Renal cortical epithelial cell (primary cell): ENCODE measurements at regions not wholly inside any gene's neighbourhood (a gene's known extent, or its start where the extent isn't known, plus 50 kb on each side); places are given as distances from the start of the nearest gene placed in this dataset.
"Not testable (repeated sequence)": the region's sequence is repeated elsewhere in the genome, so short reads cannot be mapped to it uniquely, and the experiment has no call there.

Experiments
- DNase-seq: peaks from one replicate; pipeline ENCODE4 v3.0.0-alpha.2; 2011; ENCODE audit warnings: low read depth

DNA sequence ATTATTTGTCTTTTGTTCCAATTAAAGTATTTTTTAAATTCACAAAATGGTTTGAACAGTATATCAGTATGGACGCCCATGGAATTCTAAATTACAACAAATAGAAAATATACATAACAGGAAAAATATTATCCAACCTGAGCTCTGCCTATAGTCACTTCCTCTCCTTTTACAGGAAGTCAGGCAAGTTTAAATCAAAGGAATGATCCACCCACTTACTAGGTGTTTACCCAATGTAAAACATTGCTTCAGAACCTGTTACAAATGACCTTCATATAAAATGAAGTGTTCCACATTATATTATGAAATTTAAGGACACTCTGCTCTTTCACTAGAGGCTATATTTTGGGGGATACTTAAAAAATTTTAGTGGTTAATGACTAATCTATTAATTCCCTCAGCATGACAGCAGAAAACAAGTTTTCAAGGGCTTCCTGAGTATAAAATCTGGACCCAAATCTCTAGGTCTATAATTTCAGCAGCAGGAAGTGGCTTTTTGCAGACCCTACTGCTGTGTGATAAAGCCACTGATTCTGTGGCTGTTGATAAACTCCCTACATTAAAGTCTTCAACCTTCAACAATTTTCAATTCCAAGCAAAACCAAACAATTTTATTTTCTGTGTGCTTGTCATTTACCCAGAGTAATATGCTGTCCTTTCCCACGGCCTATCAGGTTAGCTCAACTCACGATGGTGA is 722.6 kb downstream of the GATA3 start:
- DNase-seq, result no peak

- DNase-seq, result peak; percentile 21
These were observed 724.2 kb downstream of the GATA3 start for GRCh38 chr10:8778713-8779112.

- DNase-seq, result no peak
These were observed 733.2 kb downstream of the GATA3 start for GRCh38 chr10:8787649-8788048.

- no peak for DNase-seq
These were observed 735.9 kb downstream of the GATA3 start for GRCh38 chr10:8790390-8790789.

- no peak for DNase-seq
These were observed 740.4 kb downstream of the GATA3 start for GRCh38 chr10:8794860-8795259.

GRCh38 chr10:8800426-8800825 is 745.9 kb downstream of the GATA3 start:
- no peak for DNase-seq

GRCh38 chr10:8803992-8804391 is 749.5 kb downstream of the GATA3 start:
- DNase-seq, result no peak

GRCh38 chr10:8810677-8811076 is 756.2 kb downstream of the GATA3 start:
- DNase-seq, result no peak

GRCh38 chr10:8811201-8811600 is 756.7 kb downstream of the GATA3 start:
- no peak for DNase-seq

- no peak for DNase-seq
These were observed 761.5 kb downstream of the GATA3 start for GRCh38 chr10:8815969-8816368.

DNA sequence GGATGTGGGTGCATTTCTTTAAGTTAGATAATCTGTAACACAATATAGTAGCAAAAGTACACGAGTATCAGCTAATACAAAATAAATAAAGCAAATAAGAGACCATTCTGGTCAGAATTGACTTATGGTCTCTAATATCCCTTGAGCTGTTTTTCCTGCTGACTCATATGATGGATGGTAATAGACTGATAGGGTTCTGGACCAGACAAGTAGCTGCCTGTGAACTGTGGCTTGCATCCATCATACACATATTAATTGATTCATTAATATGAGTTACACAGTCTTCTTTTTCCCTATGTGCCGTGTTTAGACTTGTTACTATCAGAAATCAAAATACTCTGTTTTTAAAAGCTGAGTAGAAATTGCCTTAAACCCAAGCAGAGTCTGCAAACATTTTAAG is 762.8 kb downstream of the GATA3 start:
- DNase-seq, result no peak

DNA sequence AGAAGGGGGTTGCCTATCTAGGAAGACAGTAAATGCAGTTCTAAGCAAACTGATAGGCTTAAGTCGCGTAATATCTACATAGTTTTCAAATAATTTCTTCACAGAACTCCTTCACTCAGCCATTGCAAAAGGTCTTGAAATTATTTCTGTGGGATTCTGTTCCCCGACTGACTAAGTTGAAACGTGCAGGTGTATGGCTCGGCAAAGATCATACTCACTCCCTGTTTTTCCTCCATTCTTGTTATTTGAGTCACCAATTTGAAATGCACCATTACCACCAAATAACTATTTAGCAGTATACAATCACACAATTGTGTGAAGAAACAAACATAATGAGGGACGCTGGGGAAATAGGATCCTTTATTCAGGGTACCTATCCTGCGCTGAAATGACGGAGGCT is 771.1 kb downstream of the GATA3 start:
- peak; percentile 7 for DNase-seq

DNA sequence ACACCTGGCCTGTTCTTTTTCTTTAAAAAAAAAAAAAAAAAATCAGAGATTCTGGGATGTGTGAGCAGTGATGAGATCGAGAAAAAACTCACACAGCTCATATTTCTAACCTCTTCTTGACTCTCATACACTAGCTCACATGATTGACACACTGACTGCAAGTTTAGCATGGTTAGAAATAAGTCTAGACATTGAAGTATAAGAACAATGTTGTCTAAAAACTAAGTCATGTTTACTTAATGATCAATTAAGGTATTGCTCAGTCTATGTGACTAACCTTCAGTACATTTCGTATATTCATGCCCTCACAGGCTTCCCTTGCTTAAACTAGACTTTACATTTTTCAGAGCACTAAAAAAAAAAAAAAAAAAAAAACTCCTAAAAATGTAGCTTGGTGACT is 775.1 kb downstream of the GATA3 start:
- no peak for DNase-seq

GRCh38 chr10:8830048-8830447 is 775.6 kb downstream of the GATA3 start:
- DNase-seq, result no peak

DNA sequence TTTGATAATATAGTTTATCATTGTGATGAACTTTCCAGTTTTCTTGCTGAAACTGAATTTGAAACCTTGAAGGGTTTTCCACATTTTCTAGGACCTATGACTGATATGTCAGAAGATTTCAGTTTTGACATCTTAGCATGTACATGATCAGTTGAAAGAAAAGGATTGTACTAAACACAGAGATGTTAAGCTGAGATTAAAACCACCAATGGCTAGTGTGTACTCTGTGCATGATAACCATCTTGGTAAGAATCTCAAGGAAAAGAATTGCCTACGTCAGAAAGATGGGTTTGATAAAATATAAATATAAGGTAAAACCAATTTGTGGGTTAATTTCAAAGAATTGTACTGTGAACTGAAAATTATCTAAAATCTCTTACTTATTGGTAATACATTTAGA is 776.4 kb downstream of the GATA3 start:
- no peak for DNase-seq

DNA sequence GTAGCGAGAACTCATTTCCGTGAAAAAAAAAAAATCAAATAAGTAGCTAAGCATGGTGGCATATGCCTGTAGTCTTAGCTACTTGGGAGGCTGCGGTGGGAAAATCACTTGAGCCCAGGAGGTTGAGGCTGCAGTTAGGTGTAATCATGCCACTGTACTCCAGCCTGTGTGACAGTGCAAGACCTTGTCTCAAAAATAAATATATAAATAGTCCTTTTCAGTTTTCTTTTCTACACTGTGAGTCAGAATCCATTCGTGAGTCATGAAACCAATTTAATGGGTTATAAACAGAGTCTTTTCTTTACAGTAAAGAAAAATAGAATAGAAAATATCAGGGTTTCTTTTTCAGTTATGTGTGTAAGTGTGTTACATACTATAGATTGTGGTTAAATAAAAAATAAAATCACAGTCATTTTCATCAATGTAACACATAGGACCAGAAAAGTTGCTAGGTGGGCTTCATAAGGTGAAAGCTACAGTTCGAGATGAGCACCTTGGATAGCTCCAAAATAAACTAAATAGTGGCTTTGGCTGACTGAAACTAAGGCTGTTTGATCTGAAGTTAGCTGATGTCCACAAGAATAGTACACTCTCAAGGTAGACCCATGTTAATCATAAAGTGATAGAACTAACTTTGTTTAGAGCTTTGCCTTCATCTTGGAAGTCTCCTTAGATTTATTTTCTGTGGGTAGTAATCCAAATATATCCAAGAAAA is 781.1 kb downstream of the GATA3 start:
- no peak for DNase-seq

DNA sequence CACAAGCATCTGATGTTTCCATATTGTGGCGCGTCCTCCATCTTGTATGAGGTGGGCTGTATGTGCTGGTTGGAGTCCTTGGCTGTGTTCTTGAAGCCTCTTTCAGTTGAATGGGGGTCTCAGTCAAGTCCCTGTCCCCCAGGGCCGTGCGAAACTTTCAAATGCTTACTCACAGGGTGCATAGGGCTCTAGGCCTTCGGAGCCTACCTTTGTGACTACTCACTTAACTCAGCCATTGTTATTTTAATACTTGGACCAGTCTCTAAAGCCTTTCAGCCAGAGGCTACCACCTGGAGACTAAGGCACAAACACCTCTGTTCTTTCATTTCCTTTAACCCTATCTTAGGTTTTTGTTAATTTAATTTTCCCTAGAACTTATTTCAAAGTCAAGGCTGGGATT is 785.9 kb downstream of the GATA3 start:
- DNase-seq, result no peak

DNA sequence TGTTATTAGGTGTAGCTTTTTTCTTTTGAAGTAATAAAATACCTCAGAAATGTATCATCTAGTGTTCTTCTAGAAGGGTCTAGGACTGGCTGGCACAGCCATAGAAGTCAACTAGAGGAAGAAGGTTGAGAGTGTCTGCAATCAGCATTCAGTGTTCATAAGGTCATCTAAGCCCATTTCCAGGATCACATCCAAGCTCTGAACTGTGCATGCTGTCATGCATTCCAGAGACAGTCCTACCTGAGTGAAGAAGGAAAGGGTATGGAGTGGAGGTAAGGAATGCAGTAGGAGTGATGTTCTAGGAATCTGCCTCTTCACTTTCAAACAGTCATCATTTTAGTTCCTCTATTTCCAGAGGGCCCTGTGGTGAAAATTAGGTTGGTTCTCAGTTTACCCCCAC is 789.7 kb downstream of the GATA3 start:
- no peak for DNase-seq

DNA sequence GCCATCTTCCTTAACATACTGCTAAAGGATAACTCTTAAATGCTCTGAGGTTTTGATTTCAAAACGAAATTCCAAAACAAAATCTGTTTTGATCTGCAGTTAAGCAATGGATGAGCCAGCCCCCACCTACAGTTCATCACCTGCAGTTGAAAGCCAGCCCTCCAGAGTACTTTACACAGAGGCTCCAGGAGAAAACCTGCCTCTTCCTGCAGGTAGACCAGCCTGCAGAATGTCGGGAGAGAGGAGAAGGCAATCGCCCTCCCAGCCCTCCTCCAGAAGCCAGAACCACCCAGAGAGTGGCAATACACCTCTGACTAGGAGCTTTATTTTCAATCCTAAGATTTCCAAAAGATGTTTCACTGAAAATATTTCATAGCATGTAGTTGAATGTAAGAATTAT is 798.1 kb downstream of the GATA3 start:
- DNase-seq, result no peak

DNA sequence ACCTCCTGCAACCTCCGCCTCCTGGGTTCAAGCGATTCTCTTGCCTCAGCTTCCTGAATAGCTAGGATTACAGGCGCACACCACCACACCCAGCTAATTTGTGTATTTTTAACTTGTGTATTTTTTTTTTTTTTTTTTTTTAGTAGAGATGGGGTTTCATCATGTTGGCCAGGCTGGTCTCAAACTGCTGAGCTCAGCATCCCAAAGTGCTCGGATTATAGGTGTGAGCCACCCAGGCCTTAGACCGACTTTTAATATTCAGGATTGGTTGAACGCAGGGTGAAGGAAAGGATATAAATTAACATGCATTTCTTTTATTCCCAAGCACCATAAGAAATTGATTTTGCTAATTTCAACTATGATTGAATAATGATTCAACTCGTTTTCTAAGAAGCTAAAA is 798.6 kb downstream of the GATA3 start:
- DNase-seq, result no peak

- not testable (repeated sequence) for DNase-seq
These were observed 814.4 kb downstream of the GATA3 start for GRCh38 chr10:8868924-8869323.

- DNase-seq, result peak; percentile 5
These were observed 818.8 kb downstream of the GATA3 start for GRCh38 chr10:8873310-8873709.

GRCh38 chr10:8874268-8874667 is 819.8 kb downstream of the GATA3 start:
- DNase-seq, result no peak

DNA sequence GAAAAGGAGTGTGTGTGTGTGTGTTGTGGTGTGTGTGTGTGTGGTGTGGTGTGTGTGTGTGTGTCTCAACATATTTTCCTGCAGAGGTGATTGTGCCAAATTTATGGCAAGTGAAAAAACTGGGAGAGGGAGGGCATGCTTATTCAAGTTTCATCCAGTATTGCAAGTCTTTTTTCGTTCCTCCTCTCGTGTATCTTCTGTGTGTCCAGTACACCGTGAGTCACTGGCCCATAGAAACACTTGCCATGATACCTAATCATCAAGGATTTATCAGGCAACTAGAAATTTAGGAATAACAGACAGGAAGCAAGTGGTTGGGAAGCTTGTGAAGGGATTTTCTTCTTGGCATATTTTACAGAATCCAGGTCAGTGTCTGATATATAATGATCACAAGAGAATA is 820.5 kb downstream of the GATA3 start:
- DNase-seq, result no peak
